NCI-H345 treated with DMSO at 0.1 percent for 48 hours (cell line): ENCODE measurements at regions not wholly inside any gene's neighbourhood (a gene's known extent, or its start where the extent isn't known, plus 50 kb on each side); places are given as distances from the start of the nearest gene placed in this dataset.
"Not testable (repeated sequence)": the region's sequence is repeated elsewhere in the genome, so short reads cannot be mapped to it uniquely, and the experiment has no call there.

Experiments used
- DNase-seq: peaks from one replicate; lab custom pipeline; 2025; ENCODE audit not compliant: unreplicated experiment; lab: John Stamatoyannopoulos, UW

DNA sequence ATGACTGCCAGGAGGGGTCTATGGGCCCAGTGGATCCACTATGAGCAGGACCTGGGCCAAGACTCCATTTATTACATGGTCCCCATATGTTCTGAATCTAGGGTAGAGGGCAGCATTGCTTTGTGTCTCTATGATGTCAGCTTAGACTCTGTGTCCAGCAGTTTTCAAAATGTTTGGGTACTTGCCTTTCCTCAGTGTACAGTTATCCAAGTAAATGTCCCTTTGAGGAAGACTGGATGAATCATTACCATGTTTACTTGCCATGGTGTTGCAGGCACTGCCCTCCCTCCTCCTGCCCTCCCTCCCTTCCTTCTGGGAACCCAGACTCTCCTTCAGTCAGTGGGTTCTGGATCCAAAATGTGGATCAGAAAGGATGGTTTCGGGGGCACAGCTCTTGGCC is 108.6 kb downstream of the NRN1 start:
- DNase-seq, result no peak

- DNase-seq, result no peak
These were observed 110.1 kb downstream of the NRN1 start for GRCh38 chr6:5896476-5897200.

DNA sequence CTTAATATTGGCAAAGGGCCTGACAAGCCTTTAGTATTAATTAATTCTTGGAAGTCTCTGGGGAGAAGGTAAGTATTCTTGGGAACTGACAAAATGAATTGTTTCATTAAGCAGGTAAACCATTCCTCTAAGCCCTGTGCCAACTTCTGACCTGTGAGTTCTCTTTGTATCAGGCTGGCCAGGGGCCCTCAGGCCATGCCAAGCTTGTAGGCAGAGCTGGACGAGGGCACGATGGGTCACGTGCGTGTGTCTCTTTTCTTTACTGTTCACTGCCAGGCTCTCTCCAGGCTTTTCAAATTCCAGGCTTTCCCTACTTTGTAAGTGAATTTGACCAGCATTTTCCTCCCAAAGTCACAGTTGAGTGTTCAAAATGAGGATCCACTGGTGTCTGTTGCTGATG is 112.4 kb downstream of the NRN1 start:
- no peak for DNase-seq

DNA sequence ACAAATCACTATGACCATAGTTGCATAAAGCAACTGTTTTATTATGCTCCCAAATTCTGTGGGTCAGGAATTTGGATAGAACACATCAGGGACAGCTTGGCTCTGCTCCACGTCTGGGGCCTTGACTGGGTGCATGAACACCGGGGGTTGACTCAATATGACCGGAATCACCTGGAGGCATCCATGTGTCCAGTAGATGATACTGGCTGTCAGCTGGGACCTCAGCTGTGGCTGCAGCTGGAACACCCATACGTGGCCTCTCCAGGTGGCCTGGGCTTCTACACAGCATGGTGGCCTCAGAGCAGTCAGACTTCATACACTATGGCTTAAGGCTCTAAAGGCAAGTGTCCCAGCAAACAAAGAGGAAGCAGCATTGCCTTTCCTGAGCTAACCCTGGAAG is 113.4 kb downstream of the NRN1 start:
- DNase-seq, result no peak

DNA sequence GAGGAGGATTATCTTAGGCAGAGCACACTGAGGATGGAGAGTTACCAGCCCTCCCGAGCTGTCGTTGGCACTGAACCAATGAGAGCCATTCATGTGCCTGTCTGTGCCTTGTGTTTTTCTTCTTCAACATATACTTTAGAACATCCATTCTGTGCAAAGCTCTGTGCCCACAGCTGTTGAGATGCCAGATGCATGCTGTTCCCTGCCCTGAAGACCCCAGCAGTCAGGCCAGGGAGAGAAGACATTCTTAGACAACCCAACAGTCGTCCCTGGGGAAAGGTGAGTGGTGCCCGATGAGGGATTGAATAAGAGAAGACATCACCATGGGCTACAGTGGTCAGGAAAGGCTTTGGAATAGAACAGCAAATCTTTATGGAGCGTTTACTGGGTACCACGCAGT is 114.1 kb downstream of the NRN1 start:
- no peak for DNase-seq

- no peak for DNase-seq
These were observed 127.9 kb downstream of the NRN1 start for GRCh38 chr6:5878792-5879191.

- DNase-seq, result no peak
These were observed 130.6 kb downstream of the NRN1 start for GRCh38 chr6:5876076-5876475.

DNA sequence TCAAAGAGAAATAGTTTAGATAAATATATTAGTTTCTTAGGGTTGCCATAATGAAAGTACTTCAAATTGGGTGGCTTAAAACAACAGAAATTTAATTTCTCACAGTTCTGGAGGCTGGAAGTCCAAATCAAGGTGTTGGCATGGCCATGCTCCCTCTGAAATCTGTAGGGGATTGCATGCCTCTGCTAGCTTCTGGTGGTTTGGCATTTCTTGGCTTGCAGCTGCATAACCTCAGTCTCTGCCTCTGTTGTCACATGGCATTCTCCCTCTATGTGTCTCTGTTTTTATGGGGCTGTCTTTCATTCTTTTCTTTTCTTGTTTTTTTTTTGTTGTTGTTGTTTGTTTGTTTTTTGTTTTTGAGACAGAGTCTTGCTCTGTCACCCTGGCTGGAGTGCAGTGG is 132.7 kb downstream of the NRN1 start:
- DNase-seq, result not testable (repeated sequence)

GRCh38 chr6:5871296-5871695 is 135.4 kb downstream of the NRN1 start:
- no peak for DNase-seq

DNA sequence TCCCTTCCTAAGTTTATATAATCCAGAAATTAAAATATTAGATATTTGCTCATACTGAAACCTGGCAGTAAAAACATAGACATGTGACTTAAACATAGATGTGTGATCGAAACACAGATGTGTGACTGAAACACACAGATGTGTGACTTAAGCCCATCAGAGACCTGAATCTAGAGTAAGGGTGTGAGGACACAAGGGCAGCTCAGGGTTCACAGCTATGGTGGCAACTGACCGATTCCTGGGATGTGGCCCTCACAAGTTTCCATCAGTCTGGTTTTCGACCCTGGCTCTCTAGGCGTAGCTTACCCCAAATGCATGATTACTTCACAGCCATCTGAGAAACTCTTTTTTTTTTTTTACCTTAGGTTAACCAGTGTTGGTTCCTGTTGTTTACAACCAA is 137.0 kb downstream of the NRN1 start:
- DNase-seq, result no peak

DNA sequence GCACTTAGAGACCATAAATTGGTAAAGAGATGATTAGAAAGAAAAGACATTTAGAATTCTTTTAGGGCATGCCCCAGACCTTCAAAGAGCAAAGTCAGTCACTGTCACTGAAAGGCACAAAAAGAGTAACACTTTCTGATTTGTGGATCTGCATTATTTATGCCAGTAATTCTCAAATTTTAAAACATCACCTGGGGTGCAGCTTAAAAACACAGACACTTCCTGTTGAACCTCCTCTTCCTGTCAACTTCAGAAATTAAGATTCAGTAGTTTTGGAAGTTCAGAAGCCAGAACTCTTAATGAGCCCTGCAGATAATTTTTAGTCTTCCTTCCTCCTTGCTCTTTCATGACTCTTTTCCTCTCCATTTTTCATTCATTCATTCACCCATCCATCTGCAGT is 137.5 kb downstream of the NRN1 start:
- DNase-seq, result no peak

DNA sequence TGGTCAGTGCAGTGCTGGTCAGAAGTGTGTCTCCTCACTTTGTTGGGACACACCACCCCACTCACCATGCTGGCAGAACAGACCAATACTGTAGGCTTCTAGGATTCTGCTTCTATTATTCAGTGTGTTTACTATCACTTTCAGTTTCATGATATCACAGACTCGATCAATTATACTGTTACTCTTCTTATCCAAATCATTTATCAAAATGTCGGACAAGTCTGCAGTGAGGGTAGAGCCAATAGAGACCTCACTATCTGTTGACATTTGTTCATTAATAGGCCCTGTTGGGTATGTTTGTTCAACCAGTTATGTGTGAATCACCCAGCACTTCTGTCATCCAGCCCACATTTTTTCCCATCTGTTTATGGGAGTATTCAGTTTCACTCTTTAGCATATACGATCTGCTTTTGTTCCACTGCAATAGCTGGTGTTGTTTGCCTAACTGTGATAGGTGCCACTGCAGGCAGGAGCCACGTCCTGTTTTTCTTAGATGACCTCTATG is 140.1 kb downstream of the NRN1 start:
- DNase-seq, result no peak

DNA sequence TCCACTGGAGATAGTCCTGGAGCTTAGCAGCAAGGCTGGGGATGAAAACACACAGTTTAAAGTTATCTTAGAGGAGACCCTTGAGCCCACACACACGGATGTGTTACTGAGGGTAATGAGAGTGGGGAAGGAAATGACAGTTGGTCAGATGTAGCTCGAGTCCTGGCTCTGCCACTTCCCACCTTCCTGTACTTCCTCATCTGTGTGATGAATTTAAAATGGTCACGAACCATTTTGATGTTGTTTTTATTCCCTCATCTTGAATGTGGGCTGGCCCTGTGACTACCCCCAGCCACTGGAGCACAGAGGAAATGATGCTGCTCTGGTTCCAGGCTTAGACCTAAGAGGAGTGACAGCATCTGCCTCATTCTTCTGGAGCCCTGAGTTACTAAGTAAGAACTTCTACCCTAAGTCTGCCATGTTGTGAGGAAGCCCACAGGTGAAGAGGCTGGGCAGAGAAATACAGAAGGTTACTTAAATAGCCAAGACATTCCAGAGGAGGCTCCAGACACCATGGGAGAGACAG is 141.2 kb downstream of the NRN1 start:
- no peak for DNase-seq

GRCh38 chr6:5860849-5861248 is 145.9 kb downstream of the NRN1 start:
- DNase-seq, result no peak

DNA sequence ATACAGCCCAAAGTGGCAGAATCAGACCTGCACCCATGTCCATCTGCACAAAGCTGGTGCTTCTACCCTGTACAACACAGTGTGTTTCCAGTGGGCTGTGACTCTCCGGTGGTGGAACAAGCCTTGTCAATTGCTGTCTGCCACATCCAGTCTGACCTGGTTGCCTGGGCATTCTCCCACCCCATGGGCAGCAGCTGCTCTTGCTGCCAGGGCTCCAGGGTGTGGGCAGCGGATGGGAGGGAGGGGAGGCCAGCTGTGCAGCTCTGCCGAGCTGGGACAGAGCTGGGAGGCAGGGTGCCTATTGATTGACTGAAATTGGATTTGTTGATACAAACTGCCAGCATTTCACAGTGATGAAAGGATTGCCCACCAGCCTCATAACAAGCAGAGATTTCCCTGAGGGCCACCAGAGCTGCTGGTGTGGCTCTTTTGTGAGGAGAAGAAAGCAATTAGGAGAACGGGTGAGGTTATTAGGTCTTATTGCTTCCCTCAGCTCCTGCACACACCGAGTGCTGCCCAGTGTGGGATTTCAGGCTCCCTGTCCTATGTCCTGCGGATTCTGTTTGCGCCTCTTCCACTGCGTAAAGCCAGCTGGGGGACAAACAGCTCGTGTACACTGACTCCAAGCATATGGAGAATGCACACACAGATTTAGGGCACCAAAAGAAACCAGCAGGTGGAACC is 150.8 kb downstream of the NRN1 start:
- no peak for DNase-seq

GRCh38 chr6:5854899-5855298 is 151.8 kb downstream of the NRN1 start:
- no peak for DNase-seq

GRCh38 chr6:5851261-5851757 is 155.4 kb downstream of the NRN1 start:
- peak; percentile 0 for DNase-seq

DNA sequence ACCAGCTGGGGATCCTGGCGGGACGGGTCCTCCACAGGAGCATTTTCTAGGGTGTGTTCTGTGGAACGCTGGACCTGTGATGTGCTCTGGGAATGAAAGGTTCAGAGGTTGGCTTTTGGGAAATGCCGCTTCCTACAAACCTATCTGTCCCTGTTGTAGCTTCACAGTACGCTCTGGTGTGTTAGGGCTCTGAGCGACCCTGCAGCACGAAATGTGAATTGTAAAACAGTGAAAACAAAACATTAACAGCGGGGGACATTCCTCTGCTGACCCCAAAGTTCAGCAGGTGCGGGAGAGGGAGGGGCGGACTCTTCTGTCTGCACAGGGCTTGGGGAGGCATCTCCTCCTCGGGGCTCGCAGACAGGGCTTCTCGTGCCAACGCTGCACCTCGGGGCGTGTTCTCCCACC is 155.9 kb downstream of the NRN1 start:
- DNase-seq, result no peak

DNA sequence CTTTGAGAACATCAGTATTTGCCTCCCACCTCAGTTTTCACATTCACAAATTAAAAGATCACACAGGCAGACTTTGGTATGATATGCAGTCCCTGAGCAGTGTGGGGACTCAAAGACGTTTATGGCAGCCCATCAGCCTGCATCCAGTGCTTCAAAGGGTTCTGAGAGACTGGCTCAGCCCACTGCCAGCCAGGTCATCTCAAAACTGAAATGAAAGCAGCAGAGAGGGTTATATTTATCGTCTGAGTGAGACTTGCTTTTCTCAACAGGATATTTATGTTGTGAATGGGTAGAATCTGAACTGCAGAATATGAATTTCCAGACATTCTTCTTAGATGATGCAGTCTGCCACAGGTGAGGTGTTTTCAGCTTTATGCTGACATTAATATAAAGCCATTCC is 159.8 kb downstream of the NRN1 start:
- no peak for DNase-seq

DNA sequence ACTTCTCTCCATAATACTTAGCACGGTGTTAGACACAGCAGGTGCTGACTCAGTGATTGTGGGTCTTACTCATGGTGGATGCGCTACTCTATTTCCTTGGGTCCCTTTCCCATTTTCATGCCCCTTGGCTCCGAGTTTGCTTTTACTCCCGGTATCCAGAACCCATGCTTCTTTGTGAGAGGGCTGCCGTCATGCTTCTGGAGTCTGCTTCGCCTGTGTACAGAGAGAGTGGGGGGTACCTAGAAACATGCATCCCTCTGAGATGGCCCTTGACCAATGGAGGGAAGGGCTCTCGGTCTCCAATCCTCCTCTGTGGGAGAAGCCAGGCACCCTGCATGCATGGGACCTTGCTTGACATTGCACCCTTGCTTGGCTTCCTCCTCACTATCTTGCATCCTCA is 160.4 kb downstream of the NRN1 start:
- DNase-seq, result no peak

- no peak for DNase-seq
These were observed 163.6 kb downstream of the NRN1 start for GRCh38 chr6:5843078-5843477.

DNA sequence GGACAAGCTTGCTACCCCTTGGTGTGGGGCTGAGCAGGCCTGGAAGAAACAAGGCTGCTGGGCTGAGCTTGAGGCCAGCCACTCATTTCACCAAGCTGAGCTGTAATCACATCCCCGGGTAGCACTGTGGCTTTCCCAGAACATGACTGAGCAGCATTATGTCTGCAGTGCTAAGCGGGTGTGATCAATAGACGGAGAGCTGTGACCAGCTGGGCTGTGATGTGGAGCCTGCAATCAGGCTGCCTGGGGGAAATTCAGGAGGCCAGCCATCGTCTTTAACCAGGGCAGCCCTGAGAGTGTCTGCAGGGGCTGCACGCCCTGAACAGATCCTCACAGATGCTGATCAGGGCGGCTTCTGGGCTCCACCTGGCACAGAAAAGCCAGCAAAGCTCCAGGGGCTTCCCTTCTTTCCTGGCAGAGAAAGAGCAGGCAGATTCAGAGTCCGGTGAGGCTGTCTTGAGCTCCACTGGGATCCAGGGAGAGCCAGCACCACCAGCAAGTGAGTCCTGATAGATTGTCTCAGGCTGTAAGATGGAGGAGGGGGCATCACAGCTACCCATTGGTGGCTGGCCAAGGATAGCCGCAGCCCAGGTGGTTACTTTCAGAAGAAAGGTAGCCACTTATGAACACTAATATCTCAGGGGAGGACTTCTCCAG is 165.9 kb downstream of the NRN1 start:
- DNase-seq, result no peak
